CD4-positive, alpha-beta T cell (primary cell): ENCODE measurements at regions not wholly inside any gene's neighbourhood (a gene's known extent, or its start where the extent isn't known, plus 50 kb on each side); places are given as distances from the start of the nearest gene placed in this dataset.

Experiments used
- ATAC-seq: fragments of 200-7000 bp; cut with Tn5 transposase; one replicate; pipeline ENCODE4 v1.10.0; 2022; ENCODE audit warnings: mild to moderate bottlenecking; ENCODE audit not compliant: poor library complexity
- CTCF ChIA-PET: fragments of 350-600 bp; sonication (Branson Sonifier 250); formaldehyde crosslinking; loops from one replicate; lab custom pipeline; 2021; ENCODE audit warnings: antibody characterized with exemption, inconsistent platforms; lab: Charles Lee
- POLR2A ChIA-PET: fragments of 350-600 bp; sonication (Branson Sonifier 250); formaldehyde crosslinking; loops from one replicate; lab custom pipeline; 2021; ENCODE audit warnings: antibody characterized with exemption, inconsistent platforms; lab: Charles Lee
- DNase-seq, 14 experiments: peaks; one replicate each; pipeline ENCODE4 v3.0.0-alpha.2; 2013 to 2020; ENCODE audit warnings: mixed read lengths in 2 of 14
- H3K27ac ChIP-seq, 2 donors: one replicate each; pipeline versions ENCODE4 v1.5.1 to v1.7.0; 2013; ENCODE audit warnings: low read length in 2 of 2, low read depth in 1 of 2, mild to moderate bottlenecking in 1 of 2
- H3K27me3 ChIP-seq, 2 experiments: 1 replicate in 1 of 2; 2 replicates in 1 of 2; pipeline versions ENCODE4 v1.6.1 to v1.7.0; 2013; ENCODE audit warnings: low read length in 2 of 2, control low read depth in 1 of 2, mild to moderate bottlenecking in 1 of 2, moderate library complexity in 1 of 2; ENCODE audit not compliant: insufficient read depth in 2 of 2, control insufficient read depth in 1 of 2
- H3K36me3 ChIP-seq: one replicate; pipeline ENCODE4 v1.6.1; 2013; ENCODE audit warnings: low read length, control low read depth; ENCODE audit not compliant: insufficient read depth
- H3K4me1 ChIP-seq: one replicate; pipeline ENCODE4 v1.6.1; 2013; ENCODE audit warnings: low read length, control low read depth; ENCODE audit not compliant: insufficient read depth
- H3K4me3 ChIP-seq: one replicate; pipeline ENCODE4 v1.5.1; 2013; ENCODE audit warnings: mild to moderate bottlenecking, low read length, moderate library complexity
- H3K9me3 ChIP-seq, 2 experiments: 1 replicate in 1 of 2; 2 replicates in 1 of 2; pipeline versions ENCODE4 v1.6.1 to v1.7.0; 2013; ENCODE audit warnings: low read length in 2 of 2, mild to moderate bottlenecking in 2 of 2, control low read depth in 1 of 2, moderate library complexity in 1 of 2; ENCODE audit not compliant: control insufficient read depth in 1 of 2, insufficient read depth in 1 of 2
- H3K27ac Mint-ChIP-seq: one replicate; pipeline ENCODE4 v1.8.0; 2020; ENCODE audit warnings: mixed read lengths
- H3K27me3 Mint-ChIP-seq: one replicate; pipeline ENCODE4 v1.8.0; 2021; ENCODE audit warnings: mixed read lengths
- H3K36me3 Mint-ChIP-seq: one replicate; pipeline ENCODE4 v1.8.0; 2021; ENCODE audit warnings: low read depth, mixed read lengths
- H3K4me1 Mint-ChIP-seq: one replicate; pipeline ENCODE4 v1.8.0; 2021; ENCODE audit warnings: low read depth, mixed read lengths
- H3K4me3 Mint-ChIP-seq: one replicate; pipeline ENCODE4 v1.8.0; 2020; ENCODE audit warnings: mild to moderate bottlenecking, mixed read lengths
- H3K9me3 Mint-ChIP-seq: one replicate; pipeline ENCODE4 v1.8.0; 2020; ENCODE audit warnings: mixed read lengths
- CTCF ChIP-seq: fragments of 200-600 bp; IDR thresholded peaks from one replicate; pipeline ENCODE4 v1.8.0; 2022; ENCODE audit warnings: antibody characterized with exemption, mild to moderate bottlenecking
- intact Hi-C, 2 experiments: fragments of 100-400 bp; cut with DNase I in 1 of 2; cut with micrococcal nuclease in 1 of 2; formaldehyde crosslinking; loops; one replicate each; pipeline versions ENCODE4 v1.15.1 to v1.9.0; 2023 to 2025; cut with DNase I, micrococcal nuclease

DNA sequence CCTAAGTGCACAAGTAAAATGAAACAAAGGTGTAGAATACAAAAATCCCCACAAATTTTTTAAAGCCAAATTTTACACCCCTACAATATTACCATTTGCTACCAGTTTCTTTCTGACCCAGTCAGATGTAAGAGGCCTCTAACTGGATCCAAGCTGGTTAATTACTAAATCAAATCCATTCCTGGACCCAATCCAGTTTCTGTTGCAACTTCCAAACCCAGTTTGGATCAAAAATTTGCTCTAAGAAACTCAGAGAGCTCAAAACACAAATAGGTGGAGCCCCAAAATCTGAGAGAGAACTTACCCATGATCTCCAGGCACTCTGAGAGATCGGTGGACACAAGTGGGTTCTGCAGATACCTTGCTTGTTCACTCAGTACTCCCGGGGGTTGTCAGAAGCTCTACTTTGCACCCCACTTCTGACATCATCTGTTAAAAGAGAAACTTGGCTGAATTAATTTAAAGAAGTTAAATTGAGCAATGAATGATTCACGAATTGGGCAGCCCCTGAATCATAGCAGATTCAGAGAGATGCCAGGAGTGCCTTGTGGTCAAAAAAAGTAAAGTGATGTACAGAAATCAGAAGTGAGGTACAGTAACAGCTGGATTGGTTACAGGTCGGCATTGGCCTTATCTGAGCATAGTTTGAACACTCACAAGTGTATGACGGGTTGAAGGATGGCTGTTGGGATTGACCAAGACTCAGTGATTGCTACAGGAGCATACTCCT lies 448.0 kb downstream of the KCNT2 start:
- H3K36me3 ChIP-seq = no peaks in the 10 kb centered on the region
- H3K27ac Mint-ChIP-seq = no peak overlapping the region

DNA sequence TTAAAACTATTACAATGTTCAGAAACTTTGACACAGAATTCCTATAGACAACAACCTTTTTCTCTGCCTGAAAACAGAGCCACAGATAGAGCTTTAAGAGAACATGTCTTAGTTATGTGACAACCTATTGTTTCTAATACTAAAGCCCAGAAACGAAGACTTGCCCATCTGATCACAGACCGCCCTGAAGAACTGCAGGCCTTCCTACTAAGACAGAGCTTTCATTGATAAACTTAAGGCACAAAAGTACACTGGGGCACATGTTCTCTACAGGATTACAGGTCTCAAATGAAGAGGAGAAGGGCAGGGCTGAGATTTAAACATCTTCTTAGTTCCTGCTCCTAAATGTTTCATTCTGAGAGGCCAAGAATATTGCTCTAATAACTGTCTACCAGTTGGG lies 452.7 kb downstream of the KCNT2 start:
- no peaks in the 10 kb centered on the region for H3K9me3 Mint-ChIP-seq
- intact Hi-C loops = no loop called here
- ATAC-seq = no peak
- TF ChIP-seq CTCF = no peak
- CTCF ChIA-PET = no interaction called here
- H3K4me1 Mint-ChIP-seq = no peaks in the 10 kb centered on the region
- Histone ChIP-seq H3K4me1 (no peaks in the 10 kb centered on the region), H3K9me3 (no peaks in the 10 kb centered on the region), H3K27ac (no peak overlapping the region), H3K4me3 (no peak overlapping the region), H3K36me3 (no peaks in the 10 kb centered on the region), H3K27me3 (no peaks in the 10 kb centered on the region)
- H3K36me3 Mint-ChIP-seq = no peaks in the 10 kb centered on the region
- no peak overlapping the region for H3K27ac Mint-ChIP-seq
- DNase-seq = no peak
- H3K27me3 Mint-ChIP-seq = no peaks in the 10 kb centered on the region
- POLR2A ChIA-PET = no interaction called here
- H3K4me3 Mint-ChIP-seq = no peak overlapping the region

More for the DNA sequence above, 448.0 kb downstream of the KCNT2 start:
- Mint-ChIP-seq H3K9me3 (no peaks in the 10 kb centered on the region), H3K4me1 (no peaks in the 10 kb centered on the region), H3K36me3 (no peaks in the 10 kb centered on the region), H3K27me3 (no peaks in the 10 kb centered on the region), H3K4me3 (no peak overlapping the region)
- POLR2A ChIA-PET = no interaction called here
- intact Hi-C loops = no loop called here
- DNase-seq (no peak), ATAC-seq (no peak)
- no peak overlapping the region for H3K27ac ChIP-seq
- H3K4me1 ChIP-seq = no peaks in the 10 kb centered on the region
- H3K4me3 ChIP-seq = no peak overlapping the region
- no peaks in the 10 kb centered on the region for H3K9me3 ChIP-seq
- H3K27me3 ChIP-seq = no peaks in the 10 kb centered on the region
- no peak for TF ChIP-seq CTCF
- CTCF ChIA-PET = no interaction called here

DNA sequence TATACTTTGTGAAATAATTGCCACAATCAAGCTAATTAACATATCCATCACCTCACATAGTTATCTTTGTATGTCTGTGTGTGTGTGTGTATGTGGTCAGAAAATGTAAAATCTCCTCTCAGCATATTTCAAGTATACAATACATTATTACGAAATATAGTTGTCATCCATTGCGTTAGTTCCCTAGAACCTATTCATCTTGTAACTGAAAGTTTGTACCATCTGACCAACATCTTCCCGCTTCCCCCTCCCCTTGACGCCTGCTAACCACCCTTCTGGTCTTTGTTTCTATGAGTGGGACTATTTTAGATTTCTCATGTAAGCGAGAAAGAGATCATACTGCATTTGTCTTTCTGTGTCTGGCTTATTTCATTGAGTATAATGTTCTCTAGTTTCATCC lies 455.3 kb downstream of the KCNT2 start:
- Histone ChIP-seq H3K27me3 (no peaks in the 10 kb centered on the region), H3K9me3 (no peaks in the 10 kb centered on the region), H3K36me3 (no peaks in the 10 kb centered on the region), H3K4me3 (no peak overlapping the region), H3K27ac (no peak overlapping the region), H3K4me1 (no peaks in the 10 kb centered on the region)
- no peak for TF ChIP-seq CTCF
- H3K27me3 Mint-ChIP-seq = no peaks in the 10 kb centered on the region
- no peaks in the 10 kb centered on the region for H3K4me1 Mint-ChIP-seq
- no peaks in the 10 kb centered on the region for H3K36me3 Mint-ChIP-seq
- no peaks in the 10 kb centered on the region for H3K9me3 Mint-ChIP-seq
- ChIA-PET POLR2A (no interaction called here), CTCF (no interaction called here)
- no peak overlapping the region for H3K27ac Mint-ChIP-seq
- no peak overlapping the region for H3K4me3 Mint-ChIP-seq
- intact Hi-C loops = no loop called here
- ATAC-seq (no peak), DNase-seq (no peak)
